ENCODE measurements at regions not wholly inside any gene's neighbourhood (a gene's known extent, or its start where the extent isn't known, plus 50 kb on each side); places are given as distances from the start of the nearest gene placed in this dataset.

- ATAC-seq (no peak), DNase-seq (no peak)
- no peaks in the 10 kb centered on the region for H3K27me3 Mint-ChIP-seq
- no peaks in the 10 kb centered on the region for H3K4me1 Mint-ChIP-seq
- no peak overlapping the region for H3K4me3 Mint-ChIP-seq
- no peak overlapping the region for H3K27ac Mint-ChIP-seq
- peaks cover 15 to 17% of the 10 kb centered on the region in 2 donors for H3K9me3 Mint-ChIP-seq
These were observed 562.4 kb upstream of the CDH11 start for GRCh38 chr16:65684230-65684629.

GRCh38 chr16:65681406-65681805, 559.5 kb upstream of the CDH11 start:
- peaks cover 13 to 15% of the 10 kb centered on the region in 2 donors for H3K9me3 Mint-ChIP-seq
- no peak overlapping the region for H3K27ac Mint-ChIP-seq
- H3K4me1 Mint-ChIP-seq = no peaks in the 10 kb centered on the region
- no peak for ATAC-seq
- no peak for DNase-seq
- H3K4me3 Mint-ChIP-seq = no peak overlapping the region
- H3K27me3 Mint-ChIP-seq = no peaks in the 10 kb centered on the region

GRCh38 chr16:65679785-65680184, 557.9 kb upstream of the CDH11 start:
- DNase-seq (no peak), ATAC-seq (no peak)
- Mint-ChIP-seq H3K4me1 (no peaks in the 10 kb centered on the region), H3K27me3 (no peaks in the 10 kb centered on the region), H3K4me3 (no peak overlapping the region), H3K9me3 (peaks cover 6 to 15% of the 10 kb centered on the region in 2 donors), H3K27ac (peak overlapping the region in 1 of 2 donors; percentile 4)

GRCh38 chr16:65675161-65675560, 553.3 kb upstream of the CDH11 start:
- Mint-ChIP-seq H3K27ac (no peak overlapping the region), H3K27me3 (no peaks in the 10 kb centered on the region), H3K4me1 (no peaks in the 10 kb centered on the region), H3K9me3 (peaks cover 0 to 9% of the 10 kb centered on the region in 2 donors), H3K4me3 (no peak overlapping the region)
- no peak for ATAC-seq
- no peak for DNase-seq

DNA sequence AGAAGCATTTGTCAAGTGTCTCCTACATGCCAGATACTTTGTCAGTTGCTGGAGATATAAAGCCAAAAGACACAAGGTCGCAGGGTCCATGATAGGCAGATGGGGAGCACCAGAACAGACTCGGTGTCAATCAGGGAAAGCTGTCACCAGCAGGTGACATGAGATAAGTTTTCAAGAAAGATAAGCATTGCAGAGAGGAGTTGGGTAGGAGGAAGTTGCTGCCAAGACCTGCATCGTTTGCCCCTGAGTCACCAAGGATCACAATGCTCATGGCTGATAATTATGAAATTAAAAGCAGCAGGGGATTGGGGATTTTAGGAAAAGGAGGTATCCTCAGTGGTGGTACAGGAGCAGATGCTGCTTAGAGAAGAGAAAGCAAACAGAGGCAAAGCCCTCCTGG, 551.1 kb upstream of the CDH11 start:
- H3K4me1 Mint-ChIP-seq = no peaks in the 10 kb centered on the region
- no peak for ATAC-seq

GRCh38 chr16:65671071-65671470, 549.2 kb upstream of the CDH11 start:
- no peak overlapping the region for H3K27ac Mint-ChIP-seq
- DNase-seq = no peak
- H3K4me3 Mint-ChIP-seq = no peak overlapping the region
- no peak for ATAC-seq
- peaks cover 0 to 9% of the 10 kb centered on the region in 2 donors for H3K9me3 Mint-ChIP-seq
- no peaks in the 10 kb centered on the region for H3K27me3 Mint-ChIP-seq
- no peaks in the 10 kb centered on the region for H3K4me1 Mint-ChIP-seq

More for the DNA sequence above, 551.1 kb upstream of the CDH11 start:
- H3K27ac Mint-ChIP-seq = no peak overlapping the region
- DNase-seq = no peak
- H3K4me3 Mint-ChIP-seq = no peak overlapping the region
- H3K27me3 Mint-ChIP-seq = no peaks in the 10 kb centered on the region
- peaks cover 0 to 9% of the 10 kb centered on the region in 2 donors for H3K9me3 Mint-ChIP-seq

DNA sequence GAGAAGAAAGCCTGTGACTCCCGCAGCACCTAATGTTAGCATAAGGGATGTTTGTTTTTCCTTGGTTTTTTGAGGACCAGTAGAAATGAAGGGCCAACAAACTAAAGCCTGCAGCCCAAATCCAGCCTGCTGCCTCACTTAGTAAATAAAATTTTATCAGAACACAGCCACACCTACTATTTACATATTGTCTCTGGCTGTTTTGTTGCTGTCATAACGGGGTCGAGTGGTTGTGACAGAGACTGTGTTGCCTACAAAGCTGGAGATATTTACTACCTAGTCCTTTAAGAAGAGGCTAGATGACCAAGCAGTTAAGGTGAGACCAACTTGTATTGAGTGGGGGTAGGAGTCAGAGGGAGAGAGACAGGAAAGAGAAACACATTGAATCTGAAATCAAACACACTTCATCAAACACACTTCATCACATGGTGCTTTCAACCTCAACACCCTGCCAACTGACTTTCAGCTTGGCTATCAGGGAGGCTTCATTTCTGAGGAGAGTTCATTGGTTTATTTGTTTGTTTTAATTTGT, 546.3 kb upstream of the CDH11 start:
- Mint-ChIP-seq H3K4me3 (no peak overlapping the region), H3K27ac (no peak overlapping the region), H3K4me1 (no peaks in the 10 kb centered on the region), H3K9me3 (peaks cover 17 to 19% of the 10 kb centered on the region in 2 donors), H3K27me3 (no peaks in the 10 kb centered on the region)
- ATAC-seq (no peak), DNase-seq (no peak)

- ATAC-seq = no peak
- Mint-ChIP-seq H3K4me3 (no peak overlapping the region), H3K4me1 (no peaks in the 10 kb centered on the region), H3K27me3 (no peaks in the 10 kb centered on the region), H3K9me3 (peaks cover 11 to 17% of the 10 kb centered on the region in 2 donors), H3K27ac (no peak overlapping the region)
- no peak for DNase-seq
These were observed 545.2 kb upstream of the CDH11 start for GRCh38 chr16:65667011-65667578.

DNA sequence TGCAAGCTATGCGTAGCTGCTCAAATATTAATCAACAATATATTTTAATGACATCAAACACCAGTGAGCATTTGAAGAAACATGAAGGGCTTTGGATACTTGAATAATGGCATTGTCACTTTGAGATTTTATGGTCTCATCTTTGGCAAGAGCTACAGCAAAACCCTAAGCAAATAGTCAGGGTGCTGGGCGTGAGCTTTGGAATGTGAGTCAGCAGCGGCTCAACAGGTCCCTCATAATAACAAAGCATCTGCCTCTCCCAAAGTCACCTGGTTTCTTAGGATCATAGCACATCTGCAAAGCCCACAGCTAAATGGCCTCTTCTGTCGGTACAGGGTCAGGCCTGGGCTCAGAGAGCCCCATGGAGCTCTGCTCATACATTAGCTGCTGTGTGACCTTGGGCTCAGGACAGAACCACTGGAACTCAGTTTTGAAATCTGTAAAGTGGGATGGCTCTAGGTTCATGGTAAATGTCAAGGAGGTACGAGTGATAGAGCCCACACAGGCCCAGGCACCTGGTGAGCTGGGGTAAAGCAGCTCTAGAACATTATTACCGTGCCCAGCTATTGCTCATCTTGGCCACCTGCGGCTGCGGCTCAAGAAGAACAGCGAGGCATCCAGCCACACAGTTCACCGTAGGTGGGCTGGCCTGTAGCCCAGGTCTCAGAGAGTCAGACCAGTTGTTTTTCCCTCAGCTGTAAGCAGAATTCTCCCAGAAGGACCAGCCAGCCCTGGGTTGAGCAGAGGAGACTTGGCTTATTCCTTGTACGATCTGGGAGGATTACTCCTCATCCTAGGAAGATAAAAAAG, 544.5 kb upstream of the CDH11 start:
- no peak for DNase-seq
- H3K4me3 Mint-ChIP-seq = no peak overlapping the region
- no peak overlapping the region for H3K27ac Mint-ChIP-seq
- H3K9me3 Mint-ChIP-seq = peaks cover 11 to 17% of the 10 kb centered on the region in 2 donors
- no peak for ATAC-seq
- H3K4me1 Mint-ChIP-seq = no peaks in the 10 kb centered on the region
- H3K27me3 Mint-ChIP-seq = no peaks in the 10 kb centered on the region

DNA sequence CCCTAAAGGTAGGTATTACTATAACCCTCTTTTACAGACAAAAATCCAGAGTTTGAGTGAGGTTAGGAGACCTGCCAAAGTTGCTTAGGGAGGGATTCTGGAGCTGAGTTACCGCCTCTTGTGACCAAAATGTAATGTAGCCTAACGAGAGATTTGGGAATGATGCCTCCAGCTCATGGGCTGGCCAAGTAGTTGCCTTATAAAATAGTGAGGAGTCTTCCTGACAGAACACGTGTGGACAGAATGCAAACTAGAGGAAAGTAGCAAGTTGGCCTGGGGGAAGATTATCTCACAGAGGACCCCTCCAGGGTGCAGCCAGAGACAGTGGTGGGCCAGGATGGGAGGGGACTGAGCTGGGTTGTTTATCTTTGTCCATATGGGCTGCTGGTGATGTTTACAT, 543.7 kb upstream of the CDH11 start:
- Mint-ChIP-seq H3K4me1 (no peaks in the 10 kb centered on the region), H3K9me3 (peaks cover 11 to 17% of the 10 kb centered on the region in 2 donors)
- no peak for ATAC-seq

DNA sequence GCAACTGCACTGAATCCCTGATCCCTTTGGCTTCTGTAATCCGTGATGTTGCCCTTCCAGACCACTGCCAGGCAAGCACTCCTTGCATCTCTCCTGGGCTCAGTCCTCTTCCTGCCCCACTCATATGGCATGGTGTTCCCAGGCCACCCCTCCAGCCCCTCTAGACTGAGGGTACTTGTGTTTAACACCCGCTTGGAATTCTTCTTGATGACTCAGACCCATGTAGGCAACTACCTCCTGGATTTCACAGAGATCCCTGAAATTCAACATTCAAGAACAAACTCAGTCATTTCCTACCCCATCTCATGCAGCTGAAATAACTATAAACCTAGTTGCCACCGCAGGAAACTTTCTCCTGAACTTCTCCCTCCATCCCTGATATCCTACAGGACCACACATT, 541.9 kb upstream of the CDH11 start:
- no peak overlapping the region for H3K27ac Mint-ChIP-seq
- no peak overlapping the region for H3K4me3 Mint-ChIP-seq
- H3K4me1 Mint-ChIP-seq = no peaks in the 10 kb centered on the region
- H3K9me3 Mint-ChIP-seq = peaks cover 11 to 17% of the 10 kb centered on the region in 2 donors
- H3K27me3 Mint-ChIP-seq = peaks cover 2% of the 10 kb centered on the region
- ATAC-seq = no peak
- no peak for DNase-seq

More for the DNA sequence above, 543.7 kb upstream of the CDH11 start:
- Mint-ChIP-seq H3K27ac (no peak overlapping the region), H3K4me3 (no peak overlapping the region), H3K27me3 (no peaks in the 10 kb centered on the region)
- DNase-seq = no peak

DNA sequence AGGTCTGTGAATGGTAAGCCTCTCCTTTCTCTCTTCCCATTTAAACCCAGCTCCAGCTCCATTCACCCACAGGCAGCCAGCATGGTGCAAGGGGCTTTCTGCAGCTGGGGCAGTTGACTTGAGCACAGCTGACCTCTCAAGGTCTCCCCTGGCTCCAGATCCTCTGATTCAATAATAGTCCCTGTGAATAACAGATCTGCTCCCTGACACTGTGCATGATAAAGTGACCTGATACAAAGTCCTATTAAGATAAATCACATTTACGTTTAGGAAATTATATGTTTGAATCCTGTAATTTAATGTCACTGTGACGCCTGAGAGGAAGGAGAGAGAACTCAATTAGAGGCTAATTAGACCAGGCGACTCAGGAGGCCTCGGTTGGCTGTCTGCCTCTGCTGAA, 540.4 kb upstream of the CDH11 start:
- no peak for ATAC-seq

GRCh38 chr16:65661558-65661957, 539.7 kb upstream of the CDH11 start:
- H3K4me3 Mint-ChIP-seq = no peak overlapping the region
- ATAC-seq = no peak
- H3K9me3 Mint-ChIP-seq = peaks cover 11 to 17% of the 10 kb centered on the region in 2 donors
- no peak overlapping the region for H3K27ac Mint-ChIP-seq
- H3K4me1 Mint-ChIP-seq = no peaks in the 10 kb centered on the region
- DNase-seq = no peak
- H3K27me3 Mint-ChIP-seq = peaks cover 7% of the 10 kb centered on the region

More for the DNA sequence above, 540.4 kb upstream of the CDH11 start:
- Mint-ChIP-seq H3K9me3 (peaks cover 11 to 17% of the 10 kb centered on the region in 2 donors), H3K27ac (no peak overlapping the region), H3K27me3 (peaks cover 7% of the 10 kb centered on the region), H3K4me3 (no peak overlapping the region), H3K4me1 (no peaks in the 10 kb centered on the region)
- DNase-seq = no peak

- ATAC-seq (no peak), DNase-seq (no peak)
- Mint-ChIP-seq H3K9me3 (peaks cover 11% of the 10 kb centered on the region in 2 donors), H3K27ac (no peak overlapping the region), H3K4me3 (no peak overlapping the region), H3K4me1 (no peaks in the 10 kb centered on the region), H3K27me3 (peaks cover 7% of the 10 kb centered on the region)
These were observed 538.5 kb upstream of the CDH11 start for GRCh38 chr16:65660390-65660789.

- Mint-ChIP-seq H3K27me3 (peaks cover 7% of the 10 kb centered on the region), H3K27ac (no peak overlapping the region)
These were observed 537.9 kb upstream of the CDH11 start for GRCh38 chr16:65659758-65660157.

GRCh38 chr16:65658787-65659220, 536.9 kb upstream of the CDH11 start:
- Mint-ChIP-seq H3K27me3 (peaks cover 7% of the 10 kb centered on the region), H3K4me3 (no peak overlapping the region), H3K9me3 (peaks cover 4 to 10% of the 10 kb centered on the region in 2 donors), H3K4me1 (no peaks in the 10 kb centered on the region), H3K27ac (no peak overlapping the region)
- DNase-seq = no peak
- ATAC-seq = no peak

More at GRCh38 chr16:65659758-65660157, 537.9 kb upstream of the CDH11 start:
- H3K4me1 Mint-ChIP-seq = no peaks in the 10 kb centered on the region
- no peak for ATAC-seq
- no peak for DNase-seq
- peaks cover 11 to 15% of the 10 kb centered on the region in 2 donors for H3K9me3 Mint-ChIP-seq
- H3K4me3 Mint-ChIP-seq = no peak overlapping the region

Data from stimulated activated naive CD8-positive, alpha-beta T cell treated with anti-CD3 and anti-CD28 coated beads, Interleukin-15, amount 100 ng/mL, for 72 hours (primary cell).